PC-3 (cell line): ENCODE measurements at regions not wholly inside any gene's neighbourhood (a gene's known extent, or its start where the extent isn't known, plus 50 kb on each side); places are given as distances from the start of the nearest gene placed in this dataset.

Source experiments
- ATAC-seq: fragments of 200-7000 bp; cut with Tn5 transposase; 2 replicates; pipeline ENCODE4 v1.9.1; 2020; ENCODE audit warnings: mild to moderate bottlenecking, moderate library complexity
- BruUV-seq: library from RNA; stranded (reverse); fragments of 400-500 nt; replicated peaks from 2 replicates; lab custom pipeline; 2021; lab: Mats Ljungman, UMichigan
- CTCF ChIA-PET: fragments of 300-600 bp; sonication (Branson Sonifier 250); formaldehyde crosslinking; loops from one replicate; lab custom pipeline; 2022; ENCODE audit warnings: antibody characterized with exemption; lab: Charles Lee
- POLR2A ChIA-PET: fragments of 300-600 bp; sonication (Branson Sonifier 250); formaldehyde crosslinking; loops from one replicate; lab custom pipeline; 2022; ENCODE audit warnings: antibody characterized with exemption; ENCODE audit not compliant: unreplicated experiment; lab: Charles Lee
- DNase-seq: peaks from one replicate; pipeline ENCODE4 v3.0.0-alpha.2; 2015
- H2AFZ ChIP-seq: fragments of 300-600 bp; sonication (generic); 2 replicates; pipeline ENCODE4 v1.6.0; 2016; ENCODE audit warnings: antibody characterized with exemption, low read length
- H3F3A ChIP-seq: fragments of 300-600 bp; sonication (generic); one replicate; pipeline ENCODE4 v1.6.0; 2017; ENCODE audit warnings: antibody characterized with exemption, low read length, control low read depth, mild to moderate bottlenecking; ENCODE audit not compliant: unreplicated experiment
- H3K27ac ChIP-seq: fragments of 300-600 bp; sonication (generic); 2 replicates; pipeline ENCODE4 v1.5.1; 2016; ENCODE audit warnings: mild to moderate bottlenecking, low read length
- H3K27me3 ChIP-seq: fragments of 300-600 bp; sonication (generic); 2 replicates; pipeline ENCODE4 v1.6.1; 2016; ENCODE audit warnings: low read length, mixed read lengths
- H3K36me3 ChIP-seq: fragments of 300-600 bp; sonication (generic); 2 replicates; pipeline ENCODE4 v1.6.1; 2016; ENCODE audit warnings: low read depth, mixed run types, low read length, mixed read lengths
- H3K4me1 ChIP-seq: fragments of 300-600 bp; sonication (generic); 2 replicates; pipeline ENCODE4 v1.5.1; 2016; ENCODE audit warnings: low read length; ENCODE audit not compliant: insufficient read depth
- H3K4me2 ChIP-seq: fragments of 300-600 bp; sonication (generic); 2 replicates; pipeline ENCODE4 v1.6.0; 2016; ENCODE audit warnings: low read length
- H3K4me3 ChIP-seq: fragments of 300-600 bp; sonication (generic); 2 replicates; pipeline ENCODE4 v1.5.1; 2016; ENCODE audit warnings: mild to moderate bottlenecking, low read length, mixed read lengths
- H3K79me2 ChIP-seq: fragments of 300-600 bp; sonication (generic); 2 replicates; pipeline ENCODE4 v1.6.1; 2017; ENCODE audit warnings: low read length, mixed read lengths
- H3K9ac ChIP-seq: fragments of 300-600 bp; sonication (generic); 2 replicates; pipeline ENCODE4 v1.6.0; 2016; ENCODE audit warnings: mild to moderate bottlenecking, low read length
- H3K9me2 ChIP-seq: fragments of 300-600 bp; sonication (generic); replicated peaks from 2 replicates; pipeline ENCODE4 v1.6.1; 2016; ENCODE audit warnings: mixed run types, low read length, mixed read lengths
- H3K9me3 ChIP-seq: fragments of 300-600 bp; sonication (generic); 2 replicates; pipeline ENCODE4 v1.6.1; 2016; ENCODE audit warnings: low read length, mixed read lengths
- H4K20me1 ChIP-seq: fragments of 300-600 bp; sonication (generic); 2 replicates; pipeline ENCODE4 v1.6.1; 2016; ENCODE audit warnings: low read length, mixed read lengths
- EZH2 ChIP-seq: fragments of 300-600 bp; sonication (generic); IDR thresholded peaks from one replicate; pipeline ENCODE4 v1.6.1; 2017; ENCODE audit warnings: antibody characterized with exemption, mild to moderate bottlenecking, low read length; ENCODE audit not compliant: unreplicated experiment
- EZH2phosphoT487 ChIP-seq: fragments of 300-600 bp; sonication (generic); IDR thresholded peaks from 2 replicates; pipeline ENCODE4 v1.6.1; 2018; ENCODE audit warnings: mild to moderate bottlenecking, antibody characterized with exemption, low read length, borderline replicate concordance
- intact Hi-C: fragments of 100-400 bp; cut with micrococcal nuclease; formaldehyde crosslinking; loops from 2 replicates; pipeline ENCODE4 v1.9.0; 2023
- TF ChIP-seq, protein P1 (sequence below): fragments of 300-600 bp; sonication (generic); conservative IDR thresholded peaks from 2 replicates; pipeline ENCODE4 v1.5.1; 2017; ENCODE audit warnings: antibody characterized with exemption, low read depth, mild to moderate bottlenecking, low read length

DNA sequence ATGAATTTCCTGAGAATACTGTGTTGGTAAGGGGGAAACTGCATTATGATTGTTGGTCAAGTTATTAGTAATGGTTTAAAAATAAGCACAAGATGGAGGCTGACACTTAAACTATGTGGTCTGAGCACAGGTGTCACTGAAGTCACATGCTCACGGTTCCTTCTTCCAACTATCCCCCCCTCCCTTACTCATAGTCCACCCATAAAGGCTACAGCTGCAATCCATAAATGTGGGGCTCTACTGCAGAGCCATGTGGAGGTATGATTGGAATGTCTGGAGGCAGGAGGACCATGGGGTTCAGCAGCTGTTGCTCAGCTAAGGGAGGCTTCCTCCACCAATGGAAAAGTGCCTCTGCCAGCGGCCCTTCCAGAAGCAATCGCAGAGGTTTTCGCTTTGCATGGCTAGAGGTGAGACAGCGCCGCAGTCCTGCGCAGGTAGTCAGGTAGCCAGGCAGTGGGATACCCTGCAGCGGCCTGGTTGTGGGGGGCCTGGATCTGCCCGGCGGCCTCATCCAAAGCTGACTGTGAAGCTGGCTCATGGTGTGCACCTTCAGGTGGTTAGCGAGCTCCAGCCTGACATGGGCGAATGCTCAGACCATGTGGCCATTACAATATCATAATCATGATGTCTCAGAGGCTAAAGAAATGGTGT lies 249.6 kb downstream of the DCDC2C start:
- Histone ChIP-seq H3K9ac (no peak overlapping the region), H3K9me2 (no peaks in the 10 kb centered on the region), H3K4me1 (no peaks in the 10 kb centered on the region), H3K27ac (no peak overlapping the region), H3K4me2 (no peak overlapping the region), H3K36me3 (no peaks in the 10 kb centered on the region), H4K20me1 (no peaks in the 10 kb centered on the region), H2AFZ (no peak overlapping the region), H3K27me3 (peaks cover 21% of the 10 kb centered on the region; the same call in 1 of the 2 replicates), H3K4me3 (no peak overlapping the region), H3F3A (no peaks in the 10 kb centered on the region), H3K9me3 (no peaks in the 10 kb centered on the region), H3K79me2 (no peaks in the 10 kb centered on the region)
- TF ChIP-seq EZH2phosphoT487: no peak
- no peak for DNase-seq
- no TSS peak for BruUV-seq
- no peak for ATAC-seq
- CTCF ChIA-PET: no interaction called here
- POLR2A ChIA-PET: no interaction called here
- intact Hi-C loops: no loop called here

DNA sequence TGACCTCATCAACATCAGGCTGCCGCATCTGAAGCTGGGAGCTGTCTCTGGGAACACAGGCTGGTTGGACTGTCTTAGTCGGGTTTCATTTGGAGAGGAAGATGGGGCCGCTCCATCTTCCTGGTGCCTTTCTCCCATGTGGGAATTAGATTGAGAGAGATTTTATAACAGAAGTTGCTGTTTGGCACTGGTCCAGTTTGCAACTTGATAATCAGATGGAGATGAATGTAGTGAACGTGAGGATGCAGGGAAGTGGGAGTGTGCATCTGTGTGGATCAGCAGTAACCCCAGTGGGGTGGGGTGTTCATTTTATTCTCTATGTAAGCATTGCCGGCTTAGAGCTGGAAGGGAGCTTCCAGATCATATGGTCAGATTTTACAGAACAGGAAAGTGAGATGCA lies 250.9 kb downstream of the DCDC2C start:
- no peaks in the 10 kb centered on the region for H3K79me2 ChIP-seq
- no peak overlapping the region for H3K9ac ChIP-seq
- no peak for DNase-seq
- no peaks in the 10 kb centered on the region for H3K4me1 ChIP-seq
- no peak overlapping the region for H3K4me3 ChIP-seq
- H2AFZ ChIP-seq: no peak overlapping the region
- no peak overlapping the region for H3K4me2 ChIP-seq
- no peaks in the 10 kb centered on the region for H4K20me1 ChIP-seq
- no peak for TF ChIP-seq EZH2phosphoT487
- TF ChIP-seq, protein P1, sequence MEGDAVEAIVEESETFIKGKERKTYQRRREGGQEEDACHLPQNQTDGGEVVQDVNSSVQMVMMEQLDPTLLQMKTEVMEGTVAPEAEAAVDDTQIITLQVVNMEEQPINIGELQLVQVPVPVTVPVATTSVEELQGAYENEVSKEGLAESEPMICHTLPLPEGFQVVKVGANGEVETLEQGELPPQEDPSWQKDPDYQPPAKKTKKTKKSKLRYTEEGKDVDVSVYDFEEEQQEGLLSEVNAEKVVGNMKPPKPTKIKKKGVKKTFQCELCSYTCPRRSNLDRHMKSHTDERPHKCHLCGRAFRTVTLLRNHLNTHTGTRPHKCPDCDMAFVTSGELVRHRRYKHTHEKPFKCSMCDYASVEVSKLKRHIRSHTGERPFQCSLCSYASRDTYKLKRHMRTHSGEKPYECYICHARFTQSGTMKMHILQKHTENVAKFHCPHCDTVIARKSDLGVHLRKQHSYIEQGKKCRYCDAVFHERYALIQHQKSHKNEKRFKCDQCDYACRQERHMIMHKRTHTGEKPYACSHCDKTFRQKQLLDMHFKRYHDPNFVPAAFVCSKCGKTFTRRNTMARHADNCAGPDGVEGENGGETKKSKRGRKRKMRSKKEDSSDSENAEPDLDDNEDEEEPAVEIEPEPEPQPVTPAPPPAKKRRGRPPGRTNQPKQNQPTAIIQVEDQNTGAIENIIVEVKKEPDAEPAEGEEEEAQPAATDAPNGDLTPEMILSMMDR: no peak
- no peak for TF ChIP-seq EZH2
- no peaks in the 10 kb centered on the region for H3F3A ChIP-seq
- no peaks in the 10 kb centered on the region for H3K36me3 ChIP-seq
- H3K27ac ChIP-seq: no peak overlapping the region
- H3K9me2 ChIP-seq: no peaks in the 10 kb centered on the region
- no TSS peak for BruUV-seq
- POLR2A ChIA-PET: no interaction called here
- no peaks in the 10 kb centered on the region for H3K9me3 ChIP-seq
- no peak for ATAC-seq
- CTCF ChIA-PET: no interaction called here
- H3K27me3 ChIP-seq: peaks cover 14% of the 10 kb centered on the region; the same call in 1 of the 2 replicates
- intact Hi-C loops: no loop called here

DNA sequence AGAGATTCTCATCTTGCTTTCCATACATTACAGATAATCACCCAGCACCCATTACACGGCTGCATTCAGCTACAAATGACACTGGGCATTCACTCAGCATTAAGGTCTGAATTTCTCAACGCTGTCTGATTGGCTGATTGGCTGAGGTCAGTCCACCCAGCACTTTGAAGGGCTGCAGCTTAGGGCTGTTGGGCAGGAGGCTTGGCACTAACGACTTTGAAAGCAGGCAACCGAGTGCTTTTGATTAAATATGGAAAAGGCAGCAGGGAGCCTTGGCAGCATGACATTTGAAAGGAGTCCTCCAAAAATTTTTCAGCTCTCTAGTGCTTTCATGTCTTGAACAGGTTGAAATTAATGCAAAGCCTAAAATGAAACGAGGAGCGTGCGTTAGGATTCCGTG lies 253.0 kb downstream of the DCDC2C start:
- Histone ChIP-seq H3K27ac (no peak overlapping the region), H2AFZ (no peak overlapping the region), H3K79me2 (no peaks in the 10 kb centered on the region), H3K36me3 (no peaks in the 10 kb centered on the region), H3K4me3 (no peak overlapping the region), H3K27me3 (peaks cover 13% of the 10 kb centered on the region; the same call in 1 of the 2 replicates), H3K9ac (no peak overlapping the region), H3F3A (no peaks in the 10 kb centered on the region), H3K9me2 (no peaks in the 10 kb centered on the region), H3K9me3 (no peaks in the 10 kb centered on the region), H3K4me2 (no peak overlapping the region), H3K4me1 (no peaks in the 10 kb centered on the region), H4K20me1 (no peaks in the 10 kb centered on the region)
- CTCF ChIA-PET: no interaction called here
- TF ChIP-seq, protein P1: no peak
- TF ChIP-seq EZH2phosphoT487: no peak
- no peak for TF ChIP-seq EZH2
- intact Hi-C loops: no loop called here
- POLR2A ChIA-PET: interaction anchor here (0.6 kb wide), 1 partner anchor 1234 kb away, joined by 3 read pairs; no protein-coding TSS in a partner anchor
- no peak for ATAC-seq
- no TSS peak for BruUV-seq
- no peak for DNase-seq
